ENCODE measurements at regions not wholly inside any gene's neighbourhood (a gene's known extent, or its start where the extent isn't known, plus 50 kb on each side); places are given as distances from the start of the nearest gene placed in this dataset.
"Not testable (repeated sequence)": the region's sequence is repeated elsewhere in the genome, so short reads cannot be mapped to it uniquely, and the experiment has no call there.

DNA sequence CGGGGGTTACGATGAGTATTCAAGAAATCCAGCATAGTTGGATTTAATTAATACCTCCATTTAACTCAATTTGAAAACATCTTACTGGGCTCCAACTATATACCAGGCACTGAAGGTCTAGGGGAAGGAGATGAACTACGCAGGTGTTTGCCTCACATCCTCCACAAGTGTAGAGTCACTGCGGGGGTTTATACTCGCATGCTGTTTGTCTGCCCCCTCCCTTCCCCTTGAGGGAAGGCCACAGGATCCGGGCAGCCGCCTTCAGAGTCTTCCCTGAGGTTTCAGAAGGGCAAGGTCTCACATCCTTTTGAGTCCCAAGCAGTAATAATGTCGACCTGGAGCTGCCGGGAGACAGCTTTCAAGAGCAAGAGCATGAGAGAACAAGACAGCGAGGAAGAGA, 142.4 kb upstream of the GALNT2 start:
- Histone ChIP-seq H4K20me1 (ENCODE audit: control insufficient read depth, insufficient read depth, low read length, poor library complexity, severe bottlenecking) (no peaks in the 10 kb centered on the region), H3K27me3 (replicated peaks in 1 of 4; ENCODE audit: control extremely low read depth in 1 of 4, control insufficient read depth in 3 of 4, insufficient read depth in 4 of 4, low read length in 3 of 4) (peaks cover 0 to 4% (median 1%) of the 10 kb centered on the region in 4 experiments), H3K27ac (ENCODE audit: low read length in 2 of 2) (no peak overlapping the region), H3K36me3 (replicated peaks in 1 of 2; ENCODE audit: control extremely low read depth in 1 of 2, control insufficient read depth in 1 of 2, extremely low read depth in 1 of 2, insufficient read depth in 2 of 2, low read length in 1 of 2) (no peaks in the 10 kb centered on the region), H3K9ac (ENCODE audit: low read length) (no peak overlapping the region), H3K4me2 (replicated peaks; ENCODE audit: low read depth, low read length, poor library complexity, severe bottlenecking) (no peak overlapping the region), H3K9me3 (ENCODE audit: control extremely low read depth in 1 of 3, control insufficient read depth in 2 of 3, insufficient read depth in 1 of 3, low read length in 2 of 3) (no peaks in the 10 kb centered on the region), H3K79me2 (ENCODE audit: control insufficient read depth, insufficient read depth, low read length) (no peaks in the 10 kb centered on the region), H3K4me3 (ENCODE audit: control extremely low read depth in 1 of 5, extremely low read depth in 1 of 5, insufficient read depth in 1 of 5, low read depth in 2 of 5, low read length in 4 of 5) (no peak overlapping the region), H3K4me1 (ENCODE audit: control insufficient read depth in 2 of 2, insufficient read depth in 2 of 2, low read length in 2 of 2) (no peaks in the 10 kb centered on the region), H2AFZ (ENCODE audit: insufficient read depth, low read depth, low read length, poor library complexity, severe bottlenecking) (no peak overlapping the region)
- H3K4me1 Mint-ChIP-seq: no peaks in the 10 kb centered on the region
- peaks cover 24% of the 10 kb centered on the region for H3K27me3 Mint-ChIP-seq
- H3K9me3 Mint-ChIP-seq (ENCODE audit: insufficient read depth): no peaks in the 10 kb centered on the region
- ATAC-seq (ENCODE audit: low read depth): no peak
- no peak for TF ChIP-seq EZH2 (IDR thresholded peaks at IDR 0.05; ENCODE audit: borderline replicate concordance, insufficient read depth, low read depth, low read length, poor library complexity, severe bottlenecking)
- TF ChIP-seq, protein P1, sequence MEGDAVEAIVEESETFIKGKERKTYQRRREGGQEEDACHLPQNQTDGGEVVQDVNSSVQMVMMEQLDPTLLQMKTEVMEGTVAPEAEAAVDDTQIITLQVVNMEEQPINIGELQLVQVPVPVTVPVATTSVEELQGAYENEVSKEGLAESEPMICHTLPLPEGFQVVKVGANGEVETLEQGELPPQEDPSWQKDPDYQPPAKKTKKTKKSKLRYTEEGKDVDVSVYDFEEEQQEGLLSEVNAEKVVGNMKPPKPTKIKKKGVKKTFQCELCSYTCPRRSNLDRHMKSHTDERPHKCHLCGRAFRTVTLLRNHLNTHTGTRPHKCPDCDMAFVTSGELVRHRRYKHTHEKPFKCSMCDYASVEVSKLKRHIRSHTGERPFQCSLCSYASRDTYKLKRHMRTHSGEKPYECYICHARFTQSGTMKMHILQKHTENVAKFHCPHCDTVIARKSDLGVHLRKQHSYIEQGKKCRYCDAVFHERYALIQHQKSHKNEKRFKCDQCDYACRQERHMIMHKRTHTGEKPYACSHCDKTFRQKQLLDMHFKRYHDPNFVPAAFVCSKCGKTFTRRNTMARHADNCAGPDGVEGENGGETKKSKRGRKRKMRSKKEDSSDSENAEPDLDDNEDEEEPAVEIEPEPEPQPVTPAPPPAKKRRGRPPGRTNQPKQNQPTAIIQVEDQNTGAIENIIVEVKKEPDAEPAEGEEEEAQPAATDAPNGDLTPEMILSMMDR (IDR thresholded peaks at IDR 0.05): no peak
- H3K4me3 Mint-ChIP-seq: no peak overlapping the region
- WGBS (ENCODE audit: insufficient coverage): 67% methylated on average over 5 of the region's 10 CpGs
- H3K27ac Mint-ChIP-seq: no peak overlapping the region
- no peak for DNase-seq
- intact Hi-C loops (cut with micrococcal nuclease): no loop called here
- ChIA-PET POLR2A (no interaction called here), CTCF (no interaction called here)

DNA sequence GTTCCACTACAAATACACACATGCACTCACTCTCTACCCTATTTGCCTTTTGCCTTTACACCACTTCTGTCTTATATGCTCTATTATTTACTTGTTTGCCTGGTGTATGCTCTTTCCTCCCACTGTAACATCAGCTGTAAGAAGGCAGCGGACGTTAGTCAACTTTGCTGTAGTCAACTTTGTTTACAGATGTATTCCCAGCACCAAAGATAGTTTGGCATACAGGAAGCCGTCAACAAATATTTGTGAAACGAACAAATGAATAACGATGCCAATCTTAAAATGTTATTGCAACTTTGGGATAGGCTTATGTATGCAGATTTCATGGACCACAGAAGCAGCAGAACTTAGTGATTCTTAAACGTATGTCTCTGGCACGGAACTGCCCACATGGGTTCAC, 138.3 kb upstream of the GALNT2 start:
- Mint-ChIP-seq H3K9me3 (ENCODE audit: insufficient read depth) (no peaks in the 10 kb centered on the region), H3K4me3 (no peak overlapping the region), H3K4me1 (no peaks in the 10 kb centered on the region), H3K27ac (no peak overlapping the region), H3K27me3 (peaks cover 28% of the 10 kb centered on the region)
- intact Hi-C loops (cut with micrococcal nuclease): no loop called here
- no peaks in the 10 kb centered on the region for H3K4me1 ChIP-seq (ENCODE audit: control insufficient read depth in 2 of 2, insufficient read depth in 2 of 2, low read length in 2 of 2)
- DNase-seq: no peak
- H3K9me3 ChIP-seq (ENCODE audit: control extremely low read depth in 1 of 3, control insufficient read depth in 2 of 3, insufficient read depth in 1 of 3, low read length in 2 of 3): no peaks in the 10 kb centered on the region
- H3K36me3 ChIP-seq (replicated peaks in 1 of 2; ENCODE audit: control extremely low read depth in 1 of 2, control insufficient read depth in 1 of 2, extremely low read depth in 1 of 2, insufficient read depth in 2 of 2, low read length in 1 of 2): no peaks in the 10 kb centered on the region
- ChIA-PET CTCF (no interaction called here), POLR2A (no interaction called here)
- H2AFZ ChIP-seq (ENCODE audit: insufficient read depth, low read depth, low read length, poor library complexity, severe bottlenecking): no peak overlapping the region
- H3K4me3 ChIP-seq (ENCODE audit: control extremely low read depth in 1 of 5, extremely low read depth in 1 of 5, insufficient read depth in 1 of 5, low read depth in 2 of 5, low read length in 4 of 5): no peak overlapping the region
- WGBS (ENCODE audit: insufficient coverage): 94% methylated on average over 3 of the region's 7 CpGs
- H4K20me1 ChIP-seq (ENCODE audit: control insufficient read depth, insufficient read depth, low read length, poor library complexity, severe bottlenecking): no peaks in the 10 kb centered on the region
- no peak overlapping the region for H3K27ac ChIP-seq (ENCODE audit: low read length in 2 of 2)
- no peak overlapping the region for H3K9ac ChIP-seq (ENCODE audit: low read length)
- no peak overlapping the region for H3K4me2 ChIP-seq (replicated peaks; ENCODE audit: low read depth, low read length, poor library complexity, severe bottlenecking)
- ATAC-seq (ENCODE audit: low read depth): no peak
- no peak for TF ChIP-seq EZH2 (IDR thresholded peaks at IDR 0.05; ENCODE audit: borderline replicate concordance, insufficient read depth, low read depth, low read length, poor library complexity, severe bottlenecking)
- TF ChIP-seq, protein P1 (IDR thresholded peaks at IDR 0.05): no peak
- peaks cover 0 to 7% (median 1%) of the 10 kb centered on the region in 4 experiments for H3K27me3 ChIP-seq (replicated peaks in 1 of 4; ENCODE audit: control extremely low read depth in 1 of 4, control insufficient read depth in 3 of 4, insufficient read depth in 4 of 4, low read length in 3 of 4)
- no peaks in the 10 kb centered on the region for H3K79me2 ChIP-seq (ENCODE audit: control insufficient read depth, insufficient read depth, low read length)

DNA sequence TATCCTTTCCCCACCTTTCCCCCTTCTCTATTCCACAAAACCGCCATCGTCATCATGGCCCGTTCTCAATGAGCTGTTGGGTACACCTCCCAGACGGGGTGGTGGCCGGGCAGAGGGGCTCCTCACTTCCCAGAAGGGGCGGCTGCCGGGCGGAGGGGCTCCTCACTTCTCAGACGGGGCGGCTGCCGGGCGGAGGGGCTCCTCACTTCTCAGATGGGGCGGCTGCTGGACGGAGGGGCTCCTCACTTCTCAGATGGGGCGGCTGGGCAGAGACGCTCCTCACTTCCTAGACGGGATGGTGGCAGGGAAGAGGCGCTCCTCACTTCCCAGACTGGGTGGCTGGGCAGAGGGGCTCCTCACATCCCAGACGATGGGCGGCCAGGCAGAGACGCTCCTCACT, 135.3 kb upstream of the GALNT2 start:
- H3K27me3 ChIP-seq (replicated peaks in 1 of 4; ENCODE audit: control extremely low read depth in 1 of 4, control insufficient read depth in 3 of 4, insufficient read depth in 4 of 4, low read length in 3 of 4); ATAC-seq (ENCODE audit: low read depth); H3K36me3 ChIP-seq (replicated peaks in 1 of 2; ENCODE audit: control extremely low read depth in 1 of 2, control insufficient read depth in 1 of 2, extremely low read depth in 1 of 2, insufficient read depth in 2 of 2, low read length in 1 of 2); intact Hi-C loops (cut with micrococcal nuclease); H3K9me3 ChIP-seq (ENCODE audit: control extremely low read depth in 1 of 3, control insufficient read depth in 2 of 3, insufficient read depth in 1 of 3, low read length in 2 of 3); H3K9ac ChIP-seq (ENCODE audit: low read length); POLR2A ChIA-PET; H3K4me3 ChIP-seq (ENCODE audit: control extremely low read depth in 1 of 5, extremely low read depth in 1 of 5, insufficient read depth in 1 of 5, low read depth in 2 of 5, low read length in 4 of 5); H3K4me1 ChIP-seq (ENCODE audit: control insufficient read depth in 2 of 2, insufficient read depth in 2 of 2, low read length in 2 of 2); H3K4me3 Mint-ChIP-seq; H3K27ac Mint-ChIP-seq; H3K4me2 ChIP-seq (replicated peaks; ENCODE audit: low read depth, low read length, poor library complexity, severe bottlenecking); H3K9me3 Mint-ChIP-seq (ENCODE audit: insufficient read depth); H3K27ac ChIP-seq (ENCODE audit: low read length in 2 of 2); H4K20me1 ChIP-seq (ENCODE audit: control insufficient read depth, insufficient read depth, low read length, poor library complexity, severe bottlenecking); CTCF ChIA-PET; DNase-seq; H3K4me1 Mint-ChIP-seq; H2AFZ ChIP-seq (ENCODE audit: insufficient read depth, low read depth, low read length, poor library complexity, severe bottlenecking); H3K79me2 ChIP-seq (ENCODE audit: control insufficient read depth, insufficient read depth, low read length): not testable (repeated sequence)
- 96% methylated on average over 17 of the region's 21 CpGs for WGBS (ENCODE audit: insufficient coverage)
- H3K27me3 Mint-ChIP-seq: peaks cover 22% of the 10 kb centered on the region

Measured in B cell (primary cell).